ENCODE measurements at regions not wholly inside any gene's neighbourhood (a gene's known extent, or its start where the extent isn't known, plus 50 kb on each side); places are given as distances from the start of the nearest gene placed in this dataset.

DNA sequence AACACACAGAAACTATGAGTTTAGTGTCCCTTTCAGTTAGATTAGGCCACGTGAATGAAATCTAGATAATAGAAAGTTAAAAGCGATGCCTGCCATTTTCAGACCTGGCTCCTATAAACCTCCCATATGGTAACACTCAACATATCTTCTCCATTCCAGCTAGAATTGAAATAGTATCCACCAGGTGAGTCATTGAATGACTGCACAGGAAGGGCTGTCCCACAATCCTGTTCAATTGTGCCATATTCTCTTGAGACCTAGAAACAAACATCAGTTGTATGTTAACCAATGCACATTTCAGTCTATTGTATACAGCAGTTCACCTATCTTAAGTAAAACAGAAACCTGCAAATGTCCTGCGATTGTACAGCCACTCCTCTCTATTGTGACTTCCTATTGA is 659.3 kb upstream of the SLIT2 start:
- DNase-seq (ENCODE audit: low read depth): no peak
- TF ChIP-seq, protein P1, sequence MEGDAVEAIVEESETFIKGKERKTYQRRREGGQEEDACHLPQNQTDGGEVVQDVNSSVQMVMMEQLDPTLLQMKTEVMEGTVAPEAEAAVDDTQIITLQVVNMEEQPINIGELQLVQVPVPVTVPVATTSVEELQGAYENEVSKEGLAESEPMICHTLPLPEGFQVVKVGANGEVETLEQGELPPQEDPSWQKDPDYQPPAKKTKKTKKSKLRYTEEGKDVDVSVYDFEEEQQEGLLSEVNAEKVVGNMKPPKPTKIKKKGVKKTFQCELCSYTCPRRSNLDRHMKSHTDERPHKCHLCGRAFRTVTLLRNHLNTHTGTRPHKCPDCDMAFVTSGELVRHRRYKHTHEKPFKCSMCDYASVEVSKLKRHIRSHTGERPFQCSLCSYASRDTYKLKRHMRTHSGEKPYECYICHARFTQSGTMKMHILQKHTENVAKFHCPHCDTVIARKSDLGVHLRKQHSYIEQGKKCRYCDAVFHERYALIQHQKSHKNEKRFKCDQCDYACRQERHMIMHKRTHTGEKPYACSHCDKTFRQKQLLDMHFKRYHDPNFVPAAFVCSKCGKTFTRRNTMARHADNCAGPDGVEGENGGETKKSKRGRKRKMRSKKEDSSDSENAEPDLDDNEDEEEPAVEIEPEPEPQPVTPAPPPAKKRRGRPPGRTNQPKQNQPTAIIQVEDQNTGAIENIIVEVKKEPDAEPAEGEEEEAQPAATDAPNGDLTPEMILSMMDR (IDR thresholded peaks at IDR 0.05; ENCODE audit: control insufficient read depth, insufficient read depth, low read depth, low read length, missing control alignments): no peak
- H3K4me3 ChIP-seq (ENCODE audit: control insufficient read depth, low read depth, low read length): no peak overlapping the region

DNA sequence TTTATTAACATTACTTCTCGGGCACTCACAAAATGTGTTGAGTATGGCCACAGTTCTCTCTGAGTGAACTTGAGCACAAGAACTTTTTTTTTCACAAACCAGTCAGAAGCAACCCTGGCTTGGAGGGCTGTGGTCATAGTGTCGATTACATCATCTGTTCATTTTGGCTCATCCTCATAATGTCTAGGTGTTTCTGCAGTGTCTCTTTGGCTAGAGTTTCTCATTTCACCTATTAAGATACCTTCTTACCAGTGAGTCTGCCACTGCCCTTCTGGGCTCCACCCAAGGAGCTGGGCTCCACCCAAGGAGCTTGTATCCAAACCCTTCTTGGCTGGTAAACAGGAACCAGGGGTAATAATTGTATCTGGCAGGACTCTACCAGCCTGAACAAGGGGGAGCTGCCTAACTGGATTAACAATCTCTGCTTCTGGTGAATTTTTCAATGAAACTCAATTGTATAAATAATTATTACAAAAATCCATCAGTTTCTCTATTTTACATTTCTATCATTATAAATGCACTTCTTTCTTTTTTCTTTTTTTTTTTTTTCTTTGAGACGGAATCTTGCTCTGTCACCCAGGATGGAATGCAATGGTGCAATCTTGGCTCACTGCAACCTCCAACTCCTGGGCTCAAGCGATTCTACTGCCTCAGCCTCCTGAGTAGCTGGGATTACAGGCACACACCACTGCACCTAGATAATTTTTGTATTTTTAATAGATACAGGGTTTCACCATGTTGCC is 667.7 kb upstream of the SLIT2 start:
- TF ChIP-seq, protein P1 (IDR thresholded peaks at IDR 0.05; ENCODE audit: control insufficient read depth, insufficient read depth, low read depth, low read length, missing control alignments): no peak
- no peak overlapping the region for H3K4me3 ChIP-seq (ENCODE audit: control insufficient read depth, low read depth, low read length)
- no peak for DNase-seq (ENCODE audit: low read depth)

DNA sequence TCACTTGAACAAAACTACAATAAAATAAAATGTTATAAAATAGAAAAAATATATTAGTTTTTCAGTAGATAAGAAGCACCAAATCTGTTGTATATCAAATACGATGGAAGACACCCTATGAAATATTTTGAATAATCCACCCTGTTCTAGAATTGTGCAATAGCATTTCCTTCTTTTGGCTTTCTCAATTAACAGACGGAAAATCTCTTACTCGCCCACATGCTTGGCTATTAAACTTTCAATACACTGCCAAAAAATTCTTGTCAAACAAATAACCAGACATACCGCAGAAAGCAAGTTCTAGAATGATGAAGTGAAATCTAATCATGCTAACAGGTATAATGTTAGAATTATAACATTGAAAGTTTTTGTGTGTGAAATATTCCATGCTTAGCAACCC is 671.6 kb upstream of the SLIT2 start:
- no peak overlapping the region for H3K4me3 ChIP-seq (ENCODE audit: control insufficient read depth, low read depth, low read length)
- TF ChIP-seq, protein P1 (IDR thresholded peaks at IDR 0.05; ENCODE audit: control insufficient read depth, insufficient read depth, low read depth, low read length, missing control alignments): no peak
- no peak for DNase-seq (ENCODE audit: low read depth)

DNA sequence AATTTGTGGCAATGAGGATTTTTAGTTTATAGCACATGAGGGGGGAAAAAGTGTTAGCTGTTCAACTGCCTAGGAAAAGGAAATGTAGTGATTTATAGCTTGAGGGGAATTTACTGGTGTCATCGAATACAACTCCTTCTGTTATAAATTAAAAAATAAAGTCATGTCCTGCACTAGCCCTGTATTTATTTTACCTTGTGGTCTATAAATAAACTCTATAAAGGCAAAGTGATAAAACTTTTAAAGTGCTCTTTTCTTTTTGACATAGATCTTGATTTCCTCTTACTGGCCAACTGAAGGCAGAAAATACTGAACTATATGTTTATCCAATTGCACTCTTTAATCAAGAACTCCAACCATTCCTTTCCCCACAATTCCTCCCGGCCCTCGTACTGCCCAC is 672.1 kb upstream of the SLIT2 start:
- TF ChIP-seq, protein P1 (IDR thresholded peaks at IDR 0.05; ENCODE audit: control insufficient read depth, insufficient read depth, low read depth, low read length, missing control alignments): no peak
- H3K4me3 ChIP-seq (ENCODE audit: control insufficient read depth, low read depth, low read length): no peak overlapping the region
- DNase-seq (ENCODE audit: low read depth): no peak

DNA sequence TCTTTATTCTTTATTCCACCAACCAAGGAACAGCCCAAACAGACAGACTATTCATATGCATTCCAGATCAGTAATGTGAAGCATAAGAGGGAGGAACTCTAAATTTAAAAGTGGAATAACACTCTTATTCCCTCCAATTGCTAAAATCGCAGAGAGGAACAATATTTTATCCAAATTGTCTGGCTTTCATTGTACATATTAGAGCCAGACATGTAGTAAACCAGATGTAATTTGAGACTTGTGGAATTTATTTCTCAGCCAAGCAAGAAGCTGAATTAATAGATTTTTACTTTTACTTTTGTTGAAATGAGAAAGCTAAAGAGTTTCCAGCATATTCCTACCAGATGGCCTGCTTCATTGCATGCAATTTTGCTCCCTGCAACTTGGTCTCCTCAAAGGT is 674.6 kb upstream of the SLIT2 start:
- TF ChIP-seq, protein P1 (IDR thresholded peaks at IDR 0.05; ENCODE audit: control insufficient read depth, insufficient read depth, low read depth, low read length, missing control alignments): no peak
- no peak for DNase-seq (ENCODE audit: low read depth)
- H3K4me3 ChIP-seq (ENCODE audit: control insufficient read depth, low read depth, low read length): no peak overlapping the region

DNA sequence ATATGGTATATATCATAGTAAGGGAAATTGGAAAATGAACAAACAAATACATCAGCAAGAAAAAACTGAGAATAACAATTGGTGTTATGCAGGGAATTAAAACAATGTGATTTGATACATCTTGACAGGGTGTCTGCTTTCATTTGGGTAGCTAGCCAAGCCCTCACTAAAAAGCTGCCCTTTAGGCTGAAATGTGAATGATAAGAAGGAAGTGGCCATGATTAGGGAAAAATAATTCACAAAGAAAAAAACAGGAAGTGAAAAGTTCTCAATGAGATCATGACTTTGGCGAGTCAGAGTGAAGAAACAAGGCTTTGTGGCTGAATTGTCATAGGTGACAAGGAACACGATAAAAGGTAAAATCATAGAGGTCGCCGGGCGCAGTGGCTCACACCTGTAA is 675.8 kb upstream of the SLIT2 start:
- no peak overlapping the region for H3K4me3 ChIP-seq (ENCODE audit: control insufficient read depth, low read depth, low read length)
- TF ChIP-seq, protein P1 (IDR thresholded peaks at IDR 0.05; ENCODE audit: control insufficient read depth, insufficient read depth, low read depth, low read length, missing control alignments): no peak
- no peak for DNase-seq (ENCODE audit: low read depth)
